Fibroblast of lung (primary cell): ENCODE measurements at regions not wholly inside any gene's neighbourhood (a gene's known extent, or its start where the extent isn't known, plus 50 kb on each side); places are given as distances from the start of the nearest gene placed in this dataset.

Source experiments
- DNase-seq, 2 donors: peaks; one replicate each; pipeline versions ENCODE4 v3.0.0 to v3.0.0-alpha.2; 2010; ENCODE audit warnings: low read depth in 2 of 2
- H2AFZ ChIP-seq: 2 replicates; pipeline ENCODE4 v1.5.1; 2012; ENCODE audit warnings: low read length, control low read depth, inconsistent platforms
- H3K27ac ChIP-seq: 2 replicates; pipeline ENCODE4 v1.5.1; 2011; ENCODE audit warnings: low read length, control low read depth; ENCODE audit not compliant: insufficient read depth
- H3K27me3 ChIP-seq: 2 replicates; pipeline ENCODE4 v1.5.1; 2011; ENCODE audit warnings: mild to moderate bottlenecking, low read length; ENCODE audit not compliant: control insufficient read depth, insufficient read depth
- H3K36me3 ChIP-seq: 2 replicates; pipeline ENCODE4 v1.5.1; 2011; ENCODE audit warnings: low read length; ENCODE audit not compliant: control insufficient read depth, insufficient read depth
- H3K4me1 ChIP-seq: 2 replicates; pipeline ENCODE4 v1.5.1; 2011; ENCODE audit warnings: low read length; ENCODE audit not compliant: control insufficient read depth, insufficient read depth; ENCODE audit errors: extremely low read depth
- H3K4me2 ChIP-seq: 2 replicates; pipeline ENCODE4 v1.5.1; 2011; ENCODE audit warnings: low read length, control low read depth; ENCODE audit not compliant: insufficient read depth; ENCODE audit errors: extremely low read depth
- H3K4me3 ChIP-seq, 4 experiments: fragments of 200-600 bp in 1 of 4; sonication (generic) in 1 of 4; replicated peaks in 1 of 4; 2 replicates each; pipeline ENCODE4 v1.5.1; 2011 to 2016; ENCODE audit warnings: low read length in 4 of 4, low read depth in 3 of 4, mild to moderate bottlenecking in 3 of 4, control low read depth in 2 of 4, inconsistent platforms in 1 of 4, mixed read lengths in 1 of 4; ENCODE audit not compliant: insufficient read depth in 1 of 4; ENCODE audit errors: control extremely low read depth in 1 of 4
- H3K79me2 ChIP-seq: 2 replicates; pipeline ENCODE4 v1.5.1; 2012; ENCODE audit warnings: mild to moderate bottlenecking, low read length, inconsistent platforms; ENCODE audit not compliant: control insufficient read depth, insufficient read depth
- H3K9ac ChIP-seq: 2 replicates; pipeline ENCODE4 v1.5.1; 2011; ENCODE audit warnings: mild to moderate bottlenecking, low read length, control low read depth; ENCODE audit not compliant: insufficient read depth
- H3K9me3 ChIP-seq: 2 replicates; pipeline ENCODE4 v1.5.1; 2012; ENCODE audit warnings: low read depth, low read length; ENCODE audit not compliant: control insufficient read depth, insufficient read depth
- H4K20me1 ChIP-seq: 2 replicates; pipeline ENCODE4 v1.5.1; 2011; ENCODE audit warnings: low read length; ENCODE audit not compliant: control insufficient read depth, insufficient read depth; ENCODE audit errors: extremely low read depth
- CTCF ChIP-seq, 2 donors: IDR thresholded peaks in 1 of 2; conservative IDR thresholded peaks in 1 of 2; 1 replicate in 1 of 2; 2 replicates in 1 of 2; pipeline ENCODE4 v1.5.1; 2011 to 2012; ENCODE audit warnings: low read length in 2 of 2, control low read depth in 1 of 2, inconsistent platforms in 1 of 2, low read depth in 1 of 2, mild to moderate bottlenecking in 1 of 2
- EZH2 ChIP-seq: IDR thresholded peaks from 2 replicates; pipeline ENCODE4 v1.5.1; 2012; ENCODE audit warnings: low read length, control low read depth, mild to moderate bottlenecking; ENCODE audit errors: missing control alignments

GRCh38 chr18:38664929-38665328 lies 1099.3 kb upstream of the CELF4 start:
- no peaks in the 10 kb centered on the region for H3K36me3 ChIP-seq
- TF ChIP-seq CTCF (conservative IDR thresholded peaks at IDR 0.05 in 1 of 2, IDR thresholded peaks at IDR 0.05 in 1 of 2; ENCODE audit: low read depth in 1 of 2, low read length in 2 of 2) (no peak), EZH2 (no peak)
- no peaks in the 10 kb centered on the region for H3K9me3 ChIP-seq
- no peak overlapping the region for H3K9ac ChIP-seq
- H2AFZ ChIP-seq, result no peak overlapping the region
- H3K4me2 ChIP-seq, result no peak overlapping the region
- H3K27ac ChIP-seq, result no peak overlapping the region
- no peaks in the 10 kb centered on the region for H3K79me2 ChIP-seq
- H3K4me1 ChIP-seq, result no peaks in the 10 kb centered on the region
- no peaks in the 10 kb centered on the region for H3K27me3 ChIP-seq
- no peak for DNase-seq
- no peak overlapping the region for H3K4me3 ChIP-seq
- no peaks in the 10 kb centered on the region for H4K20me1 ChIP-seq

GRCh38 chr18:38663682-38664081 lies 1098.1 kb upstream of the CELF4 start:
- Histone ChIP-seq H3K4me3 (no peak overlapping the region), H3K9ac (no peak overlapping the region), H3K79me2 (no peaks in the 10 kb centered on the region), H3K4me1 (no peaks in the 10 kb centered on the region), H3K27ac (no peak overlapping the region), H2AFZ (no peak overlapping the region), H3K27me3 (no peaks in the 10 kb centered on the region), H3K9me3 (no peaks in the 10 kb centered on the region), H3K4me2 (no peak overlapping the region), H3K36me3 (no peaks in the 10 kb centered on the region), H4K20me1 (no peaks in the 10 kb centered on the region)
- TF ChIP-seq EZH2 (no peak), CTCF (conservative IDR thresholded peaks at IDR 0.05 in 1 of 2, IDR thresholded peaks at IDR 0.05 in 1 of 2; ENCODE audit: low read depth in 1 of 2, low read length in 2 of 2) (no peak)
- no peak for DNase-seq

GRCh38 chr18:38663270-38663669 lies 1097.7 kb upstream of the CELF4 start:
- H3K4me2 ChIP-seq, result no peak overlapping the region
- no peak overlapping the region for H3K9ac ChIP-seq
- H2AFZ ChIP-seq, result no peak overlapping the region
- no peak for DNase-seq
- H3K4me3 ChIP-seq, result no peak overlapping the region
- no peaks in the 10 kb centered on the region for H3K79me2 ChIP-seq
- no peaks in the 10 kb centered on the region for H4K20me1 ChIP-seq
- H3K36me3 ChIP-seq, result no peaks in the 10 kb centered on the region
- no peaks in the 10 kb centered on the region for H3K27me3 ChIP-seq
- H3K9me3 ChIP-seq, result no peaks in the 10 kb centered on the region
- no peak for TF ChIP-seq CTCF (conservative IDR thresholded peaks at IDR 0.05 in 1 of 2, IDR thresholded peaks at IDR 0.05 in 1 of 2; ENCODE audit: low read depth in 1 of 2, low read length in 2 of 2)
- no peak for TF ChIP-seq EZH2
- H3K4me1 ChIP-seq, result no peaks in the 10 kb centered on the region
- no peak overlapping the region for H3K27ac ChIP-seq
